H1 (cell line): ENCODE measurements at regions not wholly inside any gene's neighbourhood (a gene's known extent, or its start where the extent isn't known, plus 50 kb on each side); places are given as distances from the start of the nearest gene placed in this dataset.
A peak's percentile ranks its signal among the peaks of the same experiment; 100 is the strongest.

ENCODE experiments used
- CTCF ChIA-PET: fragments of 300-600 bp; sonication (Branson Sonifier 250); formaldehyde crosslinking; loops from one replicate; lab custom pipeline; 2021; ENCODE audit not compliant: partially characterized antibody; lab: Charles Lee
- POLR2A ChIA-PET: fragments of 300-600 bp; sonication (Branson Sonifier 250); formaldehyde crosslinking; loops from one replicate; lab custom pipeline; 2021; ENCODE audit warnings: inconsistent platforms; ENCODE audit not compliant: partially characterized antibody; lab: Charles Lee
- DNase-seq, 2 experiments: peaks; one replicate each; pipeline versions ENCODE4 v3.0.0 to v3.0.0-alpha.2; 2010 to 2022; ENCODE audit warnings: low spot score in 2 of 2, low read depth in 1 of 2, mixed read lengths in 1 of 2
- FAIRE-seq: peaks from 2 replicates; lab custom pipeline; 2011; peaks lifted over from hg19 to GRCh38; lab: Jason Lieb, UNC
- H2AFZ ChIP-seq: 2 replicates; pipeline ENCODE4 v1.8.1; 2012; ENCODE audit warnings: low read length, inconsistent platforms
- H2AK5ac ChIP-seq: 2 replicates; pipeline ENCODE4 v1.6.1; 2013; ENCODE audit warnings: low read depth, low read length
- H2BK120ac ChIP-seq: replicated peaks from 2 replicates; pipeline ENCODE3; 2013; ENCODE audit warnings: low read depth, low read length, inconsistent platforms
- H2BK12ac ChIP-seq: 2 replicates; pipeline ENCODE4 v1.6.1; 2013; ENCODE audit warnings: low read depth, low read length
- H2BK15ac ChIP-seq: 2 replicates; pipeline ENCODE4 v1.6.1; 2013; ENCODE audit warnings: low read length
- H2BK20ac ChIP-seq: 2 replicates; pipeline ENCODE4 v1.6.1; 2013; ENCODE audit warnings: low read length
- H2BK5ac ChIP-seq: 2 replicates; pipeline ENCODE4 v1.6.1; 2013; ENCODE audit warnings: low read depth, low read length
- H3K14ac ChIP-seq: 2 replicates; pipeline ENCODE4 v1.6.1; 2013; ENCODE audit warnings: inconsistent platforms; ENCODE audit not compliant: insufficient read length
- H3K18ac ChIP-seq: 2 replicates; pipeline ENCODE4 v1.6.1; 2013; ENCODE audit warnings: low read length; ENCODE audit errors: extremely low read depth
- H3K23ac ChIP-seq: 2 replicates; pipeline ENCODE4 v1.6.1; 2013; ENCODE audit warnings: inconsistent platforms; ENCODE audit not compliant: insufficient read length
- H3K23me2 ChIP-seq: 2 replicates; pipeline ENCODE4 v1.6.1; 2013; ENCODE audit warnings: low read depth, low read length
- H3K27ac ChIP-seq: 2 replicates; pipeline ENCODE4 v1.6.1; 2011; ENCODE audit warnings: low read depth, low read length, inconsistent platforms
- H3K27me3 ChIP-seq, 4 experiments: replicated peaks in 1 of 4; 1 replicate in 1 of 4; 2 replicates in 3 of 4; pipeline versions ENCODE4 v1.6.1 to v1.8.1; 2011 to 2013; ENCODE audit warnings: low read length in 3 of 4, mild to moderate bottlenecking in 3 of 4, inconsistent platforms in 2 of 4, mixed read lengths in 2 of 4, moderate library complexity in 1 of 4; ENCODE audit not compliant: control insufficient read depth in 3 of 4, insufficient read depth in 3 of 4; ENCODE audit errors: extremely low read depth in 1 of 4
- H3K36me3 ChIP-seq, 4 experiments: 2 replicates each; pipeline versions ENCODE4 v1.6.1 to v1.8.1; 2011 to 2013; ENCODE audit warnings: mild to moderate bottlenecking in 4 of 4, low read length in 3 of 4, moderate library complexity in 2 of 4, control low read depth in 1 of 4, inconsistent platforms in 1 of 4; ENCODE audit not compliant: insufficient read depth in 4 of 4, control insufficient read depth in 2 of 4
- H3K4ac ChIP-seq: replicated peaks from 2 replicates; pipeline ENCODE3; 2013; ENCODE audit warnings: low read length, low read depth, mixed read lengths, inconsistent platforms; ENCODE audit not compliant: insufficient read length
- H3K4me1 ChIP-seq, 4 experiments: replicated peaks in 1 of 4; 1 replicate in 1 of 4; 2 replicates in 3 of 4; pipeline versions ENCODE4 v1.6.1 to v1.8.1; 2011 to 2013; ENCODE audit warnings: low read length in 3 of 4, inconsistent platforms in 2 of 4, mixed read lengths in 1 of 4; ENCODE audit not compliant: insufficient read depth in 4 of 4, control insufficient read depth in 3 of 4
- H3K4me2 ChIP-seq, 2 experiments: 2 replicates each; pipeline versions ENCODE4 v1.6.1 to v1.8.1; 2011 to 2013; ENCODE audit warnings: low read depth in 2 of 2, low read length in 2 of 2, control low read depth in 1 of 2, inconsistent platforms in 1 of 2, mild to moderate bottlenecking in 1 of 2; ENCODE audit not compliant: insufficient read depth in 1 of 2
- H3K4me3 ChIP-seq, 4 experiments: fragments of 200-600, 300-600 bp in 1 of 4; sonication (generic), shearing (Covaris generic), sonication (Bioruptor Twin) in 1 of 4; 2 replicates each; pipeline versions ENCODE4 v1.5.1 to v1.8.1; 2011 to 2016; ENCODE audit warnings: low read length in 4 of 4, low read depth in 3 of 4, control low read depth in 2 of 4, inconsistent platforms in 2 of 4, mild to moderate bottlenecking in 2 of 4, mixed read lengths in 1 of 4, moderate library complexity in 1 of 4; ENCODE audit not compliant: insufficient read depth in 2 of 4; ENCODE audit errors: extremely low read depth in 1 of 4
- H3K56ac ChIP-seq: replicated peaks from 2 replicates; pipeline ENCODE3; 2013; ENCODE audit warnings: low read depth, mild to moderate bottlenecking, mixed read lengths, low read length, inconsistent platforms; ENCODE audit not compliant: insufficient read length
- H3K79me1 ChIP-seq: 2 replicates; pipeline ENCODE4 v1.6.1; 2013; ENCODE audit warnings: low read depth, low read length, control low read depth
- H3K79me2 ChIP-seq, 2 experiments: 2 replicates each; pipeline versions ENCODE4 v1.6.1 to v1.8.1; 2012 to 2013; ENCODE audit warnings: low read length in 2 of 2, mild to moderate bottlenecking in 2 of 2, inconsistent platforms in 1 of 2; ENCODE audit not compliant: insufficient read depth in 2 of 2, control insufficient read depth in 1 of 2
- H3K9ac ChIP-seq, 4 experiments: replicated peaks in 1 of 4; 1 replicate in 1 of 4; 2 replicates in 3 of 4; pipeline versions ENCODE4 v1.6.1 to v1.8.1; 2011 to 2013; ENCODE audit warnings: low read depth in 3 of 4, low read length in 3 of 4, control low read depth in 2 of 4, mild to moderate bottlenecking in 2 of 4, moderate library complexity in 2 of 4, inconsistent platforms in 1 of 4; ENCODE audit errors: extremely low read depth in 1 of 4
- H3K9me3 ChIP-seq, 2 experiments: 2 replicates each; pipeline versions ENCODE4 v1.6.1 to v1.8.1; 2012 to 2013; ENCODE audit warnings: mild to moderate bottlenecking in 2 of 2, moderate library complexity in 2 of 2, control low read depth in 1 of 2, inconsistent platforms in 1 of 2, low read depth in 1 of 2, low read length in 1 of 2, mixed read lengths in 1 of 2; ENCODE audit not compliant: insufficient read depth in 2 of 2
- H4K20me1 ChIP-seq, 2 experiments: replicated peaks in 1 of 2; 2 replicates each; pipeline versions ENCODE3 to v1.8.1; 2011 to 2013; ENCODE audit warnings: inconsistent platforms in 2 of 2, low read length in 2 of 2, mild to moderate bottlenecking in 1 of 2; ENCODE audit not compliant: insufficient read depth in 2 of 2, control insufficient read depth in 1 of 2
- H4K5ac ChIP-seq: 2 replicates; pipeline ENCODE4 v1.6.1; 2013; ENCODE audit warnings: low read length, low read depth, mixed read lengths, inconsistent platforms; ENCODE audit not compliant: insufficient read length
- H4K8ac ChIP-seq: 2 replicates; pipeline ENCODE4 v1.8.0; 2013; ENCODE audit warnings: mild to moderate bottlenecking, moderate library complexity, low read length, inconsistent platforms; ENCODE audit not compliant: insufficient read depth; ENCODE audit errors: extremely low read depth
- H4K91ac ChIP-seq: replicated peaks from 2 replicates; pipeline ENCODE3; 2013; ENCODE audit warnings: low read length, mixed read lengths, inconsistent platforms; ENCODE audit not compliant: insufficient read length
- RAD21 ChIP-seq, 2 experiments: IDR thresholded peaks in 1 of 2; conservative IDR thresholded peaks in 1 of 2; 2 replicates each; pipeline ENCODE4 v1.6.1; 2011; ENCODE audit warnings: low read depth in 2 of 2, low read length in 2 of 2, improper control_type of control experiment in 1 of 2, inconsistent platforms in 1 of 2, mild to moderate bottlenecking in 1 of 2, moderate library complexity in 1 of 2
- RFX5 ChIP-seq: IDR thresholded peaks from 2 replicates; pipeline ENCODE4 v1.6.1; 2011; ENCODE audit warnings: low read depth, low read length, improper control_type of control experiment, borderline replicate concordance
- WGBS, 2 experiments: shearing (Covaris generic) in 1 of 2; methylation state at CpG; one replicate each; pipeline versions ENCODE4 v1.1.6 to v1.1.7; 2013 to 2015; ENCODE audit warnings: low lambda C conversion rate in 2 of 2, mixed read lengths in 2 of 2, inconsistent platforms in 1 of 2, low coverage in 1 of 2, missing lambda C conversion rate in 1 of 2; ENCODE audit not compliant: insufficient replicate concordance in 2 of 2, insufficient coverage in 1 of 2, insufficient read length in 1 of 2; ENCODE audit errors: extremely low coverage in 1 of 2, missing lambda C conversion rate in 1 of 2; 5-methylcytosine and 5-hydroxymethylcytosine counted together

GRCh38 chr5:4233671-4234070 is 638.0 kb downstream of the IRX1 start:
- CTCF ChIA-PET: interaction anchor here (0.6 to 1.2 kb wide), 4 partner anchors 10 to 166 kb away, joined by 3 to 5 read pairs (median 3); no protein-coding TSS in a partner anchor
- no peak for FAIRE-seq
- no peaks in the 10 kb centered on the region for H3K36me3 ChIP-seq
- TF ChIP-seq RAD21 (IDR thresholded peaks at IDR 0.05 in 1 of 2, conservative IDR thresholded peaks at IDR 0.05 in 1 of 2; ENCODE audit: low read depth in 2 of 2, low read length in 2 of 2): peak; percentile 68 to 78
- TF ChIP-seq RFX5: no peak

More at GRCh38 chr5:4233671-4234070, 638.0 kb downstream of the IRX1 start:
- POLR2A ChIA-PET: no interaction called here
- H4K20me1 ChIP-seq: no peaks in the 10 kb centered on the region
- DNase-seq: peak in 1 of 2 experiments; percentile 10
- H3K14ac ChIP-seq: no peak overlapping the region
- H2AK5ac ChIP-seq: no peak overlapping the region
- H3K79me2 ChIP-seq: no peaks in the 10 kb centered on the region
- H3K9ac ChIP-seq: no peak overlapping the region
- no peak overlapping the region for H2BK120ac ChIP-seq
- H2BK20ac ChIP-seq: no peak overlapping the region
- no peak overlapping the region for H4K5ac ChIP-seq
- no peak overlapping the region for H2BK12ac ChIP-seq
- no peak overlapping the region for H3K4me2 ChIP-seq
- H4K8ac ChIP-seq: no peak overlapping the region
- H3K23me2 ChIP-seq: no peaks in the 10 kb centered on the region
- no peaks in the 10 kb centered on the region; a peak in 3 of 7 replicates for H3K27me3 ChIP-seq
- H3K27ac ChIP-seq: no peak overlapping the region
- H3K4me3 ChIP-seq: no peak overlapping the region
- no peak overlapping the region for H3K4ac ChIP-seq
- 79% methylated on average over 3 of the region's 5 CpGs; no CpG with 5 or more reads in 1 of the 2 experiments for WGBS, 2 experiments
- H3K4me1 ChIP-seq: peaks cover 0 to 9% (median 2%) of the 10 kb centered on the region in 4 experiments; a peak in 3 of 7 replicates
- H3K18ac ChIP-seq: no peak overlapping the region
- H2AFZ ChIP-seq: no peak overlapping the region
- H3K23ac ChIP-seq: no peak overlapping the region
- H2BK5ac ChIP-seq: no peak overlapping the region
- H3K56ac ChIP-seq: no peak overlapping the region
- 0 out of 2 replicates have a peak overlapping the region, but pooled peaks have one; percentile 18 for H2BK15ac ChIP-seq
- no peak overlapping the region for H4K91ac ChIP-seq
- H3K9me3 ChIP-seq: peaks cover 0 to 7% of the 10 kb centered on the region in 2 experiments; a peak in 3 of 4 replicates
- H3K79me1 ChIP-seq: no peaks in the 10 kb centered on the region
